MCF 10A (cell line): ENCODE measurements at regions not wholly inside any gene's neighbourhood (a gene's known extent, or its start where the extent isn't known, plus 50 kb on each side); places are given as distances from the start of the nearest gene placed in this dataset.

Experiments
- BruUV-seq: library from RNA; stranded (reverse); fragments of 400-500 nt; replicated peaks from 2 replicates; lab custom pipeline; 2021; lab: Mats Ljungman, UMichigan
- CTCF ChIA-PET: fragments of 300-600 bp; sonication (Branson Sonifier 250); formaldehyde crosslinking; extraction: SDS; loops from one replicate; lab custom pipeline; 2021; ENCODE audit warnings: antibody characterized with exemption, inconsistent platforms; lab: Yijun Ruan, JAX
- POLR2A ChIA-PET: fragments of 300-600, 350-650 bp; sonication (Branson Sonifier 250); formaldehyde crosslinking; extraction: SDS; loops from one replicate; lab custom pipeline; 2020; ENCODE audit warnings: antibody characterized with exemption, inconsistent platforms; lab: Yijun Ruan, JAX
- DNase-seq: peaks from one replicate; pipeline ENCODE4 v3.0.0-alpha.2; 2018; ENCODE audit not compliant: unreplicated experiment
- H3K27ac Mint-ChIP-seq: one replicate; pipeline ENCODE4 v1.8.0; 2022; ENCODE audit warnings: mild to moderate bottlenecking, low read depth, mixed read lengths; ENCODE audit not compliant: unreplicated experiment
- H3K27me3 Mint-ChIP-seq: one replicate; pipeline ENCODE4 v1.8.0; 2022; ENCODE audit warnings: mixed read lengths; ENCODE audit not compliant: insufficient read depth, unreplicated experiment
- H3K36me3 Mint-ChIP-seq: one replicate; pipeline ENCODE4 v1.8.0; 2022; ENCODE audit warnings: mild to moderate bottlenecking, moderate library complexity, mixed read lengths; ENCODE audit not compliant: insufficient read depth, unreplicated experiment
- H3K4me1 Mint-ChIP-seq: one replicate; pipeline ENCODE4 v1.8.0; 2022; ENCODE audit warnings: mixed read lengths; ENCODE audit not compliant: insufficient read depth, unreplicated experiment
- H3K4me3 Mint-ChIP-seq: one replicate; pipeline ENCODE4 v1.8.0; 2022; ENCODE audit warnings: mild to moderate bottlenecking, moderate library complexity, mixed read lengths; ENCODE audit not compliant: unreplicated experiment
- H3K9me3 Mint-ChIP-seq: one replicate; pipeline ENCODE4 v1.8.0; 2022; ENCODE audit warnings: mixed read lengths; ENCODE audit not compliant: unreplicated experiment
- intact Hi-C: fragments of 100-400 bp; cut with micrococcal nuclease; formaldehyde crosslinking; loops from 2 replicates; pipeline ENCODE4 v1.14.1; 2022
- TF ChIP-seq, protein P1 (sequence below): fragments of 200-600 bp; IDR thresholded peaks from one replicate; pipeline ENCODE4 v1.8.0; 2022; ENCODE audit warnings: antibody characterized with exemption, mild to moderate bottlenecking; ENCODE audit not compliant: unreplicated experiment

DNA sequence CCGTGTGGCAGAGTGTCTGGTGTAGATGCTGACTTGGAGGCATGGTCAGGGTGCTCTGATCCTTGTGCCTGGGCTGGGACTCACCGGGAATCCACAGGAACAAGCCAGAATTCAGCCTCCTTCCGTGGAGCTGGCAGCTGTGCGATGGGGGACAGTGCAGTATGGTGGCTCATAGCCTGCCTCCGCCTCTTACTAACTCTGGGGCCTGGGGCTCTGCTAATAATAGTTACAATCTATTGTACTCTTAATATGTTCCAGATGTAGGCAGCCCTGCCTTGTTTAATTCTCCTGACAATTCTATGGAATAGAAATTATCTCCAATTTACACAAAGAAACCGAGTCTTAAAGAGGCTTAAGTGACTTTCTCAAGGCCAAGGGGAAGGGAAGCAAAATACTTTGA, 77.6 kb downstream of the PCDH1 start:
- POLR2A ChIA-PET, result no interaction called here
- BruUV-seq, result no TSS peak
- TF ChIP-seq, protein P1, sequence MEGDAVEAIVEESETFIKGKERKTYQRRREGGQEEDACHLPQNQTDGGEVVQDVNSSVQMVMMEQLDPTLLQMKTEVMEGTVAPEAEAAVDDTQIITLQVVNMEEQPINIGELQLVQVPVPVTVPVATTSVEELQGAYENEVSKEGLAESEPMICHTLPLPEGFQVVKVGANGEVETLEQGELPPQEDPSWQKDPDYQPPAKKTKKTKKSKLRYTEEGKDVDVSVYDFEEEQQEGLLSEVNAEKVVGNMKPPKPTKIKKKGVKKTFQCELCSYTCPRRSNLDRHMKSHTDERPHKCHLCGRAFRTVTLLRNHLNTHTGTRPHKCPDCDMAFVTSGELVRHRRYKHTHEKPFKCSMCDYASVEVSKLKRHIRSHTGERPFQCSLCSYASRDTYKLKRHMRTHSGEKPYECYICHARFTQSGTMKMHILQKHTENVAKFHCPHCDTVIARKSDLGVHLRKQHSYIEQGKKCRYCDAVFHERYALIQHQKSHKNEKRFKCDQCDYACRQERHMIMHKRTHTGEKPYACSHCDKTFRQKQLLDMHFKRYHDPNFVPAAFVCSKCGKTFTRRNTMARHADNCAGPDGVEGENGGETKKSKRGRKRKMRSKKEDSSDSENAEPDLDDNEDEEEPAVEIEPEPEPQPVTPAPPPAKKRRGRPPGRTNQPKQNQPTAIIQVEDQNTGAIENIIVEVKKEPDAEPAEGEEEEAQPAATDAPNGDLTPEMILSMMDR, result no peak
- DNase-seq, result no peak
- H3K27me3 Mint-ChIP-seq, result peaks cover 41% of the 10 kb centered on the region
- CTCF ChIA-PET, result no interaction called here
- H3K4me3 Mint-ChIP-seq, result no peak overlapping the region
- H3K4me1 Mint-ChIP-seq, result no peaks in the 10 kb centered on the region
- H3K27ac Mint-ChIP-seq, result no peak overlapping the region
- H3K36me3 Mint-ChIP-seq, result no peaks in the 10 kb centered on the region
- no peaks in the 10 kb centered on the region for H3K9me3 Mint-ChIP-seq
- intact Hi-C loops, result no loop called here

DNA sequence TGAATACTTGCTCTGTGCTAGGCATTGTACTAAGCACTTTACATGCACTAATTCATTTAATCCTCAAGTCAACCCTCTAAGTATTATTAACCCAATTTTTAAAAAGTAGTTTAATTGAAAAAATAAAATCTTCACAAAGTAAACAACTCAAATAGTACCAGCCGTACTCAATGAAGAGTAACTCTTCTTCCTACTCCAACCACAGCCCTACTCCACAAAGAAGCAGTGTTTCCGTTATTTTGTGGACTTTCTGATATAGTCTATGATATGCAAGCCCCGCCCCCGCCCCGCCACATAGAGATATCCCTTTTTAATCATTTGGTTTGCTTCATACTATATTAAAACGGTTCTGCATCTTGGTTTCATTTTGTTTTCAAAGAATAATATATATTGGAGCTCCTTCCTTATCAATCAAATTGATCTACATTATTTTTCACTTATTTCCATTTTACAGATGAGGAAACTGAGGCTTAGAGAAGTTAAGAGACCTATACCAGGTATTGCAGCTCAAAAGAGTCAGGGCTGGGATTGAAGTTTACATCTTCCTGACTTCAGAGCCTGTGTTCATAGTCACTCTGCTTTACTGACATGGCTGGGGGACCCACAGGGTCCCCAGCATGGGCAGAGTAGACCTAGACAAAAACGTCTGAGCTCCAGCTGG, 78.6 kb downstream of the PCDH1 start:
- POLR2A ChIA-PET, result no interaction called here
- no peaks in the 10 kb centered on the region for H3K4me1 Mint-ChIP-seq
- no peaks in the 10 kb centered on the region for H3K36me3 Mint-ChIP-seq
- DNase-seq, result no peak
- H3K27me3 Mint-ChIP-seq, result peaks cover 31% of the 10 kb centered on the region
- no peak overlapping the region for H3K27ac Mint-ChIP-seq
- CTCF ChIA-PET, result interaction anchor here (0.6 to 1.9 kb wide), 2 partner anchors 16 to 17 kb away, joined by 3 to 10 read pairs; no protein-coding TSS in a partner anchor
- H3K9me3 Mint-ChIP-seq, result no peaks in the 10 kb centered on the region
- TF ChIP-seq, protein P1, result no peak
- no peak overlapping the region for H3K4me3 Mint-ChIP-seq
- intact Hi-C loops, result no loop called here
- no TSS peak for BruUV-seq

DNA sequence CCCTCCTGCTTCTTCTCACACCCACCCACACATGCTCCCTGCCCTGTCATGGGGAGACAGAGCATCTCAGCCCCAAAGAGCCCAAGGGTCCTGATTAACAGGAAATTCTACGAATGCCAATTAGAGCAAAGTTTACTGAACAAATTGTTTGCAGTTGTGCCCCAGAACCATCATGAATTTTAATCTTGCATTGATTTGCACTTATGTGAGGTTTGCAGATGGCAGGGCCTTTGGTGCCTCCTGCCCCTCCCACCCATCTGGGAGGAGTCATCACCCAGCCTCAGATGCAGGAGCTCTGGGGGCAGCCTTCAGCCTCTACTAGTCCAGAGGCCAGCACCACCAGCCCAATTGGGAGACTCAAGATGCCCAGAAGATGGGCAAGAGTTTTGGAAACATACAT, 80.8 kb downstream of the PCDH1 start:
- Mint-ChIP-seq H3K4me3 (no peak overlapping the region), H3K27me3 (peaks cover 9% of the 10 kb centered on the region), H3K36me3 (no peaks in the 10 kb centered on the region), H3K27ac (no peak overlapping the region), H3K9me3 (no peaks in the 10 kb centered on the region), H3K4me1 (no peaks in the 10 kb centered on the region)
- TF ChIP-seq, protein P1, result no peak
- no peak for DNase-seq
- intact Hi-C loops, result no loop called here
- POLR2A ChIA-PET, result no interaction called here
- CTCF ChIA-PET, result interaction anchor here (0.7 kb wide), 1 partner anchor 81 kb away, joined by 3 read pairs; no protein-coding TSS in a partner anchor
- no TSS peak for BruUV-seq

DNA sequence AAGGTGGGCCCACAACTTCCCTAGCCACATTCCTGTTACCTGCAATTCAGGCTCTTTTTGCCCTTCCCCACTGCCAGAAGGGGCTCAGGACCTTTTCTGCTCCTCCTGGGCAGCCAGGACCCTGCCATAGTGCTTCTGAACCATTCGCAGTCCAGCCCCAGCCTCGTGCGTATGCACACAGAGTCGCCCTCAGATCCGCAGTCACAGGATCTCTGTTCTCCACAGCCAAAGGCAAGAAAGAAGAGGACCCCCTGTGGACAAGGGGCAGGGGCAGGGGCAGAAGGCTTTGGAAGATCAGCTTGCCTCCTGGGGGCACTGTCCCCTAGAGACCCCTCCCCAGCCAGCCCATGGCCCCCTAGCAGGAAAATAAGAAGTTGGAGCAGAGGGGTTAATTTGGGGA, 82.8 kb downstream of the PCDH1 start:
- DNase-seq, result no peak
- H3K36me3 Mint-ChIP-seq, result no peaks in the 10 kb centered on the region
- intact Hi-C loops, result no loop called here
- CTCF ChIA-PET, result interaction anchor here (0.6 to 3.3 kb wide), 6 partner anchors 8 to 614 kb away, joined by 3 to 12 read pairs (median 4); partner anchors contain the start of gene PCDH1
- BruUV-seq, result no TSS peak
- H3K4me3 Mint-ChIP-seq, result no peak overlapping the region
- H3K27ac Mint-ChIP-seq, result no peak overlapping the region
- TF ChIP-seq, protein P1, result no peak
- no peaks in the 10 kb centered on the region for H3K4me1 Mint-ChIP-seq
- no peaks in the 10 kb centered on the region for H3K9me3 Mint-ChIP-seq
- POLR2A ChIA-PET, result interaction anchor here (0.7 kb wide), 1 partner anchor 12 kb away, joined by 3 read pairs; no protein-coding TSS in a partner anchor
- peaks cover 7% of the 10 kb centered on the region for H3K27me3 Mint-ChIP-seq
